SK-N-SH treated with all-trans-retinoic acid at 6 μM for 48 hours (cell line): ENCODE measurements at regions not wholly inside any gene's neighbourhood (a gene's known extent, or its start where the extent isn't known, plus 50 kb on each side); places are given as distances from the start of the nearest gene placed in this dataset.

Source experiments
- ATAC-seq: fragments of 200-7000 bp; cut with Tn5 transposase; 3 replicates; pipeline ENCODE4 v1.9.1; 2020; ENCODE audit warnings: mild to moderate bottlenecking, moderate library complexity
- BACH2 ChIP-seq: fragments of 250-450 bp; sonication (Bioruptor Pico); IDR thresholded peaks from 2 replicates; pipeline ENCODE4 v1.9.0; 2021; ENCODE audit warnings: mild to moderate bottlenecking, borderline replicate concordance
- CSDC2 ChIP-seq: fragments of 250-450 bp; sonication (Bioruptor Pico); IDR thresholded peaks from 2 replicates; pipeline ENCODE4 v1.5.0; 2020; ENCODE audit warnings: mild to moderate bottlenecking, moderate library complexity
- ESRRG ChIP-seq: fragments of 250-450 bp; sonication (Bioruptor Pico); IDR thresholded peaks from 2 replicates; pipeline ENCODE4 v1.6.1; 2021; ENCODE audit warnings: mild to moderate bottlenecking
- ISL1 ChIP-seq: fragments of 250-450 bp; sonication (Bioruptor Pico); IDR thresholded peaks from 2 replicates; pipeline ENCODE4 v2.1.2; 2022; ENCODE audit warnings: mild to moderate bottlenecking, moderate library complexity
- OSR1 ChIP-seq: fragments of 250-450 bp; sonication (Bioruptor Pico); IDR thresholded peaks from 2 replicates; pipeline ENCODE4 v1.8.0; 2022; ENCODE audit warnings: moderate library complexity, mild to moderate bottlenecking, inconsistent platforms
- PPARA ChIP-seq: fragments of 250-450 bp; sonication (Bioruptor Pico); IDR thresholded peaks from 2 replicates; pipeline ENCODE4 v1.5.0; 2020; ENCODE audit warnings: mild to moderate bottlenecking, borderline replicate concordance
- RARB ChIP-seq: fragments of 250-450 bp; sonication (Bioruptor Pico); IDR thresholded peaks from 2 replicates; pipeline ENCODE4 v1.8.0; 2021; ENCODE audit warnings: mild to moderate bottlenecking, moderate library complexity
- SNAI2 ChIP-seq: fragments of 250-450 bp; sonication (Bioruptor Pico); IDR thresholded peaks from 2 replicates; pipeline ENCODE4 v1.5.0; 2020; ENCODE audit warnings: mild to moderate bottlenecking, moderate library complexity
- TCF4 ChIP-seq: fragments of 250-450 bp; sonication (Bioruptor Pico); IDR thresholded peaks from 2 replicates; pipeline ENCODE4 v1.8.0; 2021; ENCODE audit warnings: mild to moderate bottlenecking, moderate library complexity, borderline replicate concordance
- TOX ChIP-seq: fragments of 250-450 bp; sonication (Bioruptor Pico); IDR thresholded peaks from 2 replicates; pipeline ENCODE4 v1.8.0; 2021; ENCODE audit warnings: mild to moderate bottlenecking, moderate library complexity, borderline replicate concordance
- ZC3H10 ChIP-seq: fragments of 250-450 bp; sonication (Bioruptor Pico); IDR thresholded peaks from 2 replicates; pipeline ENCODE4 v1.5.1; 2021; ENCODE audit warnings: mild to moderate bottlenecking, moderate library complexity
- ZFP30 ChIP-seq: fragments of 450-650 bp; formaldehyde crosslinking; IDR thresholded peaks from 2 replicates; pipeline ENCODE4 v1.5.0; 2022; ENCODE audit warnings: mild to moderate bottlenecking, moderate library complexity
- ZNF565 ChIP-seq: fragments of 450-650 bp; formaldehyde crosslinking; conservative IDR thresholded peaks from 2 replicates; pipeline ENCODE4 v1.5.0; 2020; ENCODE audit warnings: low read depth, mild to moderate bottlenecking, moderate library complexity
- ZNF70 ChIP-seq: fragments of 450-650 bp; formaldehyde crosslinking; IDR thresholded peaks from 2 replicates; pipeline ENCODE4 v1.5.0; 2020; ENCODE audit warnings: mild to moderate bottlenecking, moderate library complexity
- ZNF8 ChIP-seq: fragments of 450-650 bp; formaldehyde crosslinking; IDR thresholded peaks from 2 replicates; pipeline ENCODE4 v1.5.0; 2020; ENCODE audit warnings: mild to moderate bottlenecking, moderate library complexity
- TF ChIP-seq, protein P1 (sequence below): fragments of 250-450 bp; sonication (Bioruptor Pico); IDR thresholded peaks from 2 replicates; pipeline ENCODE4 v1.5.0; 2020; ENCODE audit warnings: mild to moderate bottlenecking, moderate library complexity
- TF ChIP-seq, protein P2 (sequence below): fragments of 250-450 bp; sonication (Bioruptor Pico); IDR thresholded peaks from 2 replicates; pipeline ENCODE4 v1.8.0; 2020; ENCODE audit warnings: mild to moderate bottlenecking, moderate library complexity, borderline replicate concordance
- TF ChIP-seq, protein P3 (sequence below): fragments of 250-450 bp; sonication (Bioruptor Pico); IDR thresholded peaks from 2 replicates; pipeline ENCODE4 v1.5.1; 2020; ENCODE audit warnings: low read depth, mild to moderate bottlenecking, moderate library complexity
- TF ChIP-seq, protein P4 (sequence below): fragments of 250-450 bp; sonication (Bioruptor Pico); IDR thresholded peaks from 2 replicates; pipeline ENCODE4 v1.5.1; 2021; ENCODE audit warnings: mild to moderate bottlenecking, moderate library complexity
- TF ChIP-seq, protein P5 (sequence below): fragments of 250-450 bp; sonication (Bioruptor Pico); IDR thresholded peaks from 2 replicates; pipeline ENCODE4 v1.8.0; 2021; ENCODE audit warnings: low read depth, mild to moderate bottlenecking, moderate library complexity, borderline replicate concordance

DNA sequence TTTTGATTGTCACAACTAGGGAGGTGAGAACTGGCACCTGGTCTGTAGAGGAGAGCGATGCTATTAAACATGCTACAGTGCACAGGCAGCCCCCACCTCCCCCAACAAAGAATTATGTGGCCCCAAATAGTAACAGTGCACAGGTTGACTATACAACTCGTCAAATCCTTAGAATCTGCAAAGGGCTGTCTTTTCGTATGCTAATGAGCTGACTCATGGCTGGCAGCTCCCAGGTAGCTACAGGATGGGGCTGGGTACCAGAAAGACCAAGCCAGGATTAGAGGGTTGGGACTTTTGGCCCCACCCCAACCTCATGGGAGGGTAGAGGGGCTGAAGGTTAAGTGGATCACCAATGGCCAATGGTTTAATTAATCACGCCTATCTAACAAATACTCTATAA is 104.7 kb upstream of the SORBS2 start:
- no peak for ATAC-seq
- TF ChIP-seq CSDC2 (CRISPR knock-in tag) = no peak
- TF ChIP-seq ESRRG (CRISPR knock-in tag) = no peak
- TF ChIP-seq, protein P1, sequence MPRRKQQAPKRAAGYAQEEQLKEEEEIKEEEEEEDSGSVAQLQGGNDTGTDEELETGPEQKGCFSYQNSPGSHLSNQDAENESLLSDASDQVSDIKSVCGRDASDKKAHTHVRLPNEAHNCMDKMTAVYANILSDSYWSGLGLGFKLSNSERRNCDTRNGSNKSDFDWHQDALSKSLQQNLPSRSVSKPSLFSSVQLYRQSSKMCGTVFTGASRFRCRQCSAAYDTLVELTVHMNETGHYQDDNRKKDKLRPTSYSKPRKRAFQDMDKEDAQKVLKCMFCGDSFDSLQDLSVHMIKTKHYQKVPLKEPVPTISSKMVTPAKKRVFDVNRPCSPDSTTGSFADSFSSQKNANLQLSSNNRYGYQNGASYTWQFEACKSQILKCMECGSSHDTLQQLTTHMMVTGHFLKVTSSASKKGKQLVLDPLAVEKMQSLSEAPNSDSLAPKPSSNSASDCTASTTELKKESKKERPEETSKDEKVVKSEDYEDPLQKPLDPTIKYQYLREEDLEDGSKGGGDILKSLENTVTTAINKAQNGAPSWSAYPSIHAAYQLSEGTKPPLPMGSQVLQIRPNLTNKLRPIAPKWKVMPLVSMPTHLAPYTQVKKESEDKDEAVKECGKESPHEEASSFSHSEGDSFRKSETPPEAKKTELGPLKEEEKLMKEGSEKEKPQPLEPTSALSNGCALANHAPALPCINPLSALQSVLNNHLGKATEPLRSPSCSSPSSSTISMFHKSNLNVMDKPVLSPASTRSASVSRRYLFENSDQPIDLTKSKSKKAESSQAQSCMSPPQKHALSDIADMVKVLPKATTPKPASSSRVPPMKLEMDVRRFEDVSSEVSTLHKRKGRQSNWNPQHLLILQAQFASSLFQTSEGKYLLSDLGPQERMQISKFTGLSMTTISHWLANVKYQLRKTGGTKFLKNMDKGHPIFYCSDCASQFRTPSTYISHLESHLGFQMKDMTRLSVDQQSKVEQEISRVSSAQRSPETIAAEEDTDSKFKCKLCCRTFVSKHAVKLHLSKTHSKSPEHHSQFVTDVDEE (CRISPR knock-in tag) = no peak
- no peak for TF ChIP-seq RARB
- TF ChIP-seq, protein P2, sequence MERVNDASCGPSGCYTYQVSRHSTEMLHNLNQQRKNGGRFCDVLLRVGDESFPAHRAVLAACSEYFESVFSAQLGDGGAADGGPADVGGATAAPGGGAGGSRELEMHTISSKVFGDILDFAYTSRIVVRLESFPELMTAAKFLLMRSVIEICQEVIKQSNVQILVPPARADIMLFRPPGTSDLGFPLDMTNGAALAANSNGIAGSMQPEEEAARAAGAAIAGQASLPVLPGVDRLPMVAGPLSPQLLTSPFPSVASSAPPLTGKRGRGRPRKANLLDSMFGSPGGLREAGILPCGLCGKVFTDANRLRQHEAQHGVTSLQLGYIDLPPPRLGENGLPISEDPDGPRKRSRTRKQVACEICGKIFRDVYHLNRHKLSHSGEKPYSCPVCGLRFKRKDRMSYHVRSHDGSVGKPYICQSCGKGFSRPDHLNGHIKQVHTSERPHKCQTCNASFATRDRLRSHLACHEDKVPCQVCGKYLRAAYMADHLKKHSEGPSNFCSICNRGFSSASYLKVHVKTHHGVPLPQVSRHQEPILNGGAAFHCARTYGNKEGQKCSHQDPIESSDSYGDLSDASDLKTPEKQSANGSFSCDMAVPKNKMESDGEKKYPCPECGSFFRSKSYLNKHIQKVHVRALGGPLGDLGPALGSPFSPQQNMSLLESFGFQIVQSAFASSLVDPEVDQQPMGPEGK (CRISPR knock-in tag) = no peak
- TF ChIP-seq ISL1 (CRISPR knock-in tag) = no peak
- TF ChIP-seq OSR1 = no peak
- TF ChIP-seq, protein P3, sequence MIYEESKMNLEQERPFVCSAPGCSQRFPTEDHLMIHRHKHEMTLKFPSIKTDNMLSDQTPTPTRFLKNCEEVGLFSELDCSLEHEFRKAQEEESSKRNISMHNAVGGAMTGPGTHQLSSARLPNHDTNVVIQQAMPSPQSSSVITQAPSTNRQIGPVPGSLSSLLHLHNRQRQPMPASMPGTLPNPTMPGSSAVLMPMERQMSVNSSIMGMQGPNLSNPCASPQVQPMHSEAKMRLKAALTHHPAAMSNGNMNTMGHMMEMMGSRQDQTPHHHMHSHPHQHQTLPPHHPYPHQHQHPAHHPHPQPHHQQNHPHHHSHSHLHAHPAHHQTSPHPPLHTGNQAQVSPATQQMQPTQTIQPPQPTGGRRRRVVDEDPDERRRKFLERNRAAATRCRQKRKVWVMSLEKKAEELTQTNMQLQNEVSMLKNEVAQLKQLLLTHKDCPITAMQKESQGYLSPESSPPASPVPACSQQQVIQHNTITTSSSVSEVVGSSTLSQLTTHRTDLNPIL = no peak
- no peak for TF ChIP-seq ZNF565
- no peak for TF ChIP-seq SNAI2 (CRISPR knock-in tag)
- TF ChIP-seq, protein P4, sequence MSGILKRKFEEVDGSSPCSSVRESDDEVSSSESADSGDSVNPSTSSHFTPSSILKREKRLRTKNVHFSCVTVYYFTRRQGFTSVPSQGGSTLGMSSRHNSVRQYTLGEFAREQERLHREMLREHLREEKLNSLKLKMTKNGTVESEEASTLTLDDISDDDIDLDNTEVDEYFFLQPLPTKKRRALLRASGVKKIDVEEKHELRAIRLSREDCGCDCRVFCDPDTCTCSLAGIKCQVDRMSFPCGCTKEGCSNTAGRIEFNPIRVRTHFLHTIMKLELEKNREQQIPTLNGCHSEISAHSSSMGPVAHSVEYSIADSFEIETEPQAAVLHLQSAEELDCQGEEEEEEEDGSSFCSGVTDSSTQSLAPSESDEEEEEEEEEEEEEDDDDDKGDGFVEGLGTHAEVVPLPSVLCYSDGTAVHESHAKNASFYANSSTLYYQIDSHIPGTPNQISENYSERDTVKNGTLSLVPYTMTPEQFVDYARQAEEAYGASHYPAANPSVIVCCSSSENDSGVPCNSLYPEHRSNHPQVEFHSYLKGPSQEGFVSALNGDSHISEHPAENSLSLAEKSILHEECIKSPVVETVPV (CRISPR knock-in tag) = no peak

DNA sequence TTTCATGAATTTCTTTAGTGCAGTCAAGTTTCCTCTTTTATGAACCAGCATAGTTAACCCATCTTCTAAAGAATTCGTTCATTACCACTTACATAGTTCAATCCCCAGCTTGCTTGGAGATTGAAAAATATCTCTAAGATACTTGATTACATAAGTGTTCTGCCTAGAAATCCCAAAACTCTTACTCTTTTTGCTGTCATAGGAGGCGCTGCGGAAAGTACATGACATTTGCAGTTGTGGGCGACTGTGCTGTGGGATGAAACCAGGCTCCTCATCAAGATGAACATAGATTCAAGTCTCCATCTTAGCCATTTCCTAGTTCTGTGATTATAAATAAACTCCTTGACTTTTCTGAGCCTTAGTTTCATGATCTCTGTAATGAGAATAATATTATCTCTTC is 107.1 kb upstream of the SORBS2 start:
- no peak for ATAC-seq
- TF ChIP-seq PPARA = no peak
- no peak for TF ChIP-seq ZNF70 (CRISPR knock-in tag)
- TF ChIP-seq BACH2 (CRISPR knock-in tag) = no peak
- TF ChIP-seq ZNF8 (CRISPR knock-in tag) = no peak
- no peak for TF ChIP-seq TOX (CRISPR knock-in tag)
- no peak for TF ChIP-seq OSR1
- TF ChIP-seq, protein P3 = no peak
- TF ChIP-seq, protein P1 (CRISPR knock-in tag) = no peak
- no peak for TF ChIP-seq RARB
- TF ChIP-seq, protein P2 (CRISPR knock-in tag) = no peak
- TF ChIP-seq, protein P5, sequence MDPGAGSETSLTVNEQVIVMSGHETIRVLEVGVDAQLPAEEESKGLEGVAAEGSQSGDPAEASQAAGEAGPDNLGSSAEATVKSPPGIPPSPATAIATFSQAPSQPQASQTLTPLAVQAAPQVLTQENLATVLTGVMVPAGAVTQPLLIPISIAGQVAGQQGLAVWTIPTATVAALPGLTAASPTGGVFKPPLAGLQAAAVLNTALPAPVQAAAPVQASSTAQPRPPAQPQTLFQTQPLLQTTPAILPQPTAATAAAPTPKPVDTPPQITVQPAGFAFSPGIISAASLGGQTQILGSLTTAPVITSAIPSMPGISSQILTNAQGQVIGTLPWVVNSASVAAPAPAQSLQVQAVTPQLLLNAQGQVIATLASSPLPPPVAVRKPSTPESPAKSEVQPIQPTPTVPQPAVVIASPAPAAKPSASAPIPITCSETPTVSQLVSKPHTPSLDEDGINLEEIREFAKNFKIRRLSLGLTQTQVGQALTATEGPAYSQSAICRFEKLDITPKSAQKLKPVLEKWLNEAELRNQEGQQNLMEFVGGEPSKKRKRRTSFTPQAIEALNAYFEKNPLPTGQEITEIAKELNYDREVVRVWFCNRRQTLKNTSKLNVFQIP = no peak
- TF ChIP-seq ZFP30 (CRISPR knock-in tag) = no peak
- no peak for TF ChIP-seq TCF4
- no peak for TF ChIP-seq ZC3H10 (CRISPR knock-in tag)
